ENCODE measurements at regions not wholly inside any gene's neighbourhood (a gene's known extent, or its start where the extent isn't known, plus 50 kb on each side); places are given as distances from the start of the nearest gene placed in this dataset.

GRCh38 chr16:5349670-5350517, 252.3 kb upstream of the EEF2KMT start:
- no peak for TF ChIP-seq CTCF (IDR thresholded peaks at IDR 0.05; ENCODE audit: low read depth, low read length)
- no peak for TF ChIP-seq MAX (IDR thresholded peaks at IDR 0.05; ENCODE audit: low read depth, low read length)
- no peak for TF ChIP-seq POLR2A (IDR thresholded peaks at IDR 0.05; ENCODE audit: extremely low read depth, insufficient read length)
- TF ChIP-seq MYC (IDR thresholded peaks at IDR 0.05; ENCODE audit: low read depth, low read length), result no peak
